ENCODE measurements at regions not wholly inside any gene's neighbourhood (a gene's known extent, or its start where the extent isn't known, plus 50 kb on each side); places are given as distances from the start of the nearest gene placed in this dataset.

- Mint-ChIP-seq H3K27me3 (no peaks in the 10 kb centered on the region), H3K4me1 (no peaks in the 10 kb centered on the region), H3K9me3 (no peaks in the 10 kb centered on the region), H3K4me3 (no peak overlapping the region), H3K27ac (ENCODE audit: low read depth) (no peak overlapping the region), H3K36me3 (ENCODE audit: insufficient read depth) (no peaks in the 10 kb centered on the region)
- DNase-seq (ENCODE audit: low spot score in 2 of 2), result no peak
- no peak for ATAC-seq (replicated peaks; ENCODE audit: extremely low read depth, poor library complexity, severe bottlenecking)
Measured at GRCh38 chr7:113410796-113411195, 292.4 kb upstream of the SMIM30 start.

GRCh38 chr7:113408999-113409398 is 290.6 kb upstream of the SMIM30 start:
- Mint-ChIP-seq H3K27me3 (no peaks in the 10 kb centered on the region), H3K27ac (ENCODE audit: low read depth) (no peak overlapping the region), H3K4me3 (no peak overlapping the region), H3K4me1 (no peaks in the 10 kb centered on the region), H3K9me3 (no peaks in the 10 kb centered on the region), H3K36me3 (ENCODE audit: insufficient read depth) (no peaks in the 10 kb centered on the region)
- no peak for DNase-seq (ENCODE audit: low spot score in 2 of 2)
- no peak for ATAC-seq (replicated peaks; ENCODE audit: extremely low read depth, poor library complexity, severe bottlenecking)

- Mint-ChIP-seq H3K4me1 (no peaks in the 10 kb centered on the region), H3K27me3 (peaks cover 10% of the 10 kb centered on the region), H3K9me3 (no peaks in the 10 kb centered on the region), H3K4me3 (no peak overlapping the region), H3K27ac (ENCODE audit: low read depth) (no peak overlapping the region), H3K36me3 (ENCODE audit: insufficient read depth) (no peaks in the 10 kb centered on the region)
- ATAC-seq (replicated peaks; ENCODE audit: extremely low read depth, poor library complexity, severe bottlenecking) (no peak), DNase-seq (ENCODE audit: low spot score in 2 of 2) (no peak)
Measured at GRCh38 chr7:113405296-113406056, 287.1 kb upstream of the SMIM30 start.

GRCh38 chr7:113404245-113404644 is 285.9 kb upstream of the SMIM30 start:
- Mint-ChIP-seq H3K4me3 (no peak overlapping the region), H3K27me3 (peaks cover 10% of the 10 kb centered on the region), H3K4me1 (no peaks in the 10 kb centered on the region), H3K27ac (ENCODE audit: low read depth) (no peak overlapping the region), H3K9me3 (no peaks in the 10 kb centered on the region), H3K36me3 (ENCODE audit: insufficient read depth) (no peaks in the 10 kb centered on the region)
- ATAC-seq (replicated peaks; ENCODE audit: extremely low read depth, poor library complexity, severe bottlenecking), result no peak
- no peak for DNase-seq (ENCODE audit: low spot score in 2 of 2)

- ATAC-seq (replicated peaks; ENCODE audit: extremely low read depth, poor library complexity, severe bottlenecking) (no peak), DNase-seq (ENCODE audit: low spot score in 2 of 2) (no peak)
- Mint-ChIP-seq H3K4me3 (no peak overlapping the region), H3K36me3 (ENCODE audit: insufficient read depth) (no peaks in the 10 kb centered on the region), H3K9me3 (no peaks in the 10 kb centered on the region), H3K27ac (ENCODE audit: low read depth) (no peak overlapping the region), H3K27me3 (peaks cover 10% of the 10 kb centered on the region), H3K4me1 (no peaks in the 10 kb centered on the region)
Measured at GRCh38 chr7:113402482-113402881, 284.1 kb upstream of the SMIM30 start.

GRCh38 chr7:113402005-113402404 is 283.7 kb upstream of the SMIM30 start:
- Mint-ChIP-seq H3K36me3 (ENCODE audit: insufficient read depth) (no peaks in the 10 kb centered on the region), H3K9me3 (no peaks in the 10 kb centered on the region), H3K27me3 (peaks cover 10% of the 10 kb centered on the region), H3K4me1 (no peaks in the 10 kb centered on the region), H3K4me3 (no peak overlapping the region), H3K27ac (ENCODE audit: low read depth) (no peak overlapping the region)
- DNase-seq (ENCODE audit: low spot score in 2 of 2), result no peak
- ATAC-seq (replicated peaks; ENCODE audit: extremely low read depth, poor library complexity, severe bottlenecking), result no peak

- Mint-ChIP-seq H3K4me1 (no peaks in the 10 kb centered on the region), H3K27me3 (no peaks in the 10 kb centered on the region), H3K9me3 (no peaks in the 10 kb centered on the region), H3K4me3 (no peak overlapping the region), H3K36me3 (ENCODE audit: insufficient read depth) (peaks cover 2% of the 10 kb centered on the region), H3K27ac (ENCODE audit: low read depth) (no peak overlapping the region)
- no peak for DNase-seq (ENCODE audit: low spot score in 2 of 2)
- ATAC-seq (replicated peaks; ENCODE audit: extremely low read depth, poor library complexity, severe bottlenecking), result no peak
Measured at GRCh38 chr7:113394856-113395255, 276.5 kb upstream of the SMIM30 start.

- no peak overlapping the region for H3K27ac Mint-ChIP-seq (ENCODE audit: low read depth)
- H3K9me3 Mint-ChIP-seq, result no peaks in the 10 kb centered on the region
- no peaks in the 10 kb centered on the region for H3K4me1 Mint-ChIP-seq
- no peak overlapping the region for H3K4me3 Mint-ChIP-seq
- ATAC-seq (replicated peaks; ENCODE audit: extremely low read depth, poor library complexity, severe bottlenecking), result no peak
- DNase-seq (ENCODE audit: low spot score in 2 of 2), result no peak
- no peaks in the 10 kb centered on the region for H3K27me3 Mint-ChIP-seq
- peaks cover 2% of the 10 kb centered on the region for H3K36me3 Mint-ChIP-seq (ENCODE audit: insufficient read depth)
Measured at GRCh38 chr7:113392841-113393540, 274.6 kb upstream of the SMIM30 start.

GRCh38 chr7:113392421-113392820 is 274.1 kb upstream of the SMIM30 start:
- no peaks in the 10 kb centered on the region for H3K9me3 Mint-ChIP-seq
- H3K27ac Mint-ChIP-seq (ENCODE audit: low read depth), result no peak overlapping the region
- no peak for ATAC-seq (replicated peaks; ENCODE audit: extremely low read depth, poor library complexity, severe bottlenecking)
- no peak for DNase-seq (ENCODE audit: low spot score in 2 of 2)
- no peaks in the 10 kb centered on the region for H3K4me1 Mint-ChIP-seq
- peaks cover 2% of the 10 kb centered on the region for H3K36me3 Mint-ChIP-seq (ENCODE audit: insufficient read depth)
- H3K27me3 Mint-ChIP-seq, result no peaks in the 10 kb centered on the region
- no peak overlapping the region for H3K4me3 Mint-ChIP-seq

GRCh38 chr7:113389112-113389646 is 270.8 kb upstream of the SMIM30 start:
- DNase-seq (ENCODE audit: low spot score in 2 of 2) (no peak), ATAC-seq (replicated peaks; ENCODE audit: extremely low read depth, poor library complexity, severe bottlenecking) (no peak)
- no peaks in the 10 kb centered on the region for H3K4me1 Mint-ChIP-seq
- H3K4me3 Mint-ChIP-seq, result no peak overlapping the region
- peaks cover 2% of the 10 kb centered on the region for H3K36me3 Mint-ChIP-seq (ENCODE audit: insufficient read depth)
- no peak overlapping the region for H3K27ac Mint-ChIP-seq (ENCODE audit: low read depth)
- no peaks in the 10 kb centered on the region for H3K27me3 Mint-ChIP-seq
- no peaks in the 10 kb centered on the region for H3K9me3 Mint-ChIP-seq

- no peaks in the 10 kb centered on the region for H3K4me1 Mint-ChIP-seq
- no peaks in the 10 kb centered on the region for H3K27me3 Mint-ChIP-seq
- DNase-seq (ENCODE audit: low spot score in 2 of 2) (no peak), ATAC-seq (replicated peaks; ENCODE audit: extremely low read depth, poor library complexity, severe bottlenecking) (no peak)
- no peaks in the 10 kb centered on the region for H3K9me3 Mint-ChIP-seq
- H3K4me3 Mint-ChIP-seq, result no peak overlapping the region
- H3K36me3 Mint-ChIP-seq (ENCODE audit: insufficient read depth), result no peaks in the 10 kb centered on the region
- H3K27ac Mint-ChIP-seq (ENCODE audit: low read depth), result no peak overlapping the region
Measured at GRCh38 chr7:113383638-113384037, 265.3 kb upstream of the SMIM30 start.

- Mint-ChIP-seq H3K4me1 (no peaks in the 10 kb centered on the region), H3K27me3 (no peaks in the 10 kb centered on the region), H3K4me3 (no peak overlapping the region), H3K9me3 (no peaks in the 10 kb centered on the region), H3K36me3 (ENCODE audit: insufficient read depth) (no peaks in the 10 kb centered on the region), H3K27ac (ENCODE audit: low read depth) (no peak overlapping the region)
- DNase-seq (ENCODE audit: low spot score in 2 of 2), result no peak
- ATAC-seq (replicated peaks; ENCODE audit: extremely low read depth, poor library complexity, severe bottlenecking), result no peak
Measured at GRCh38 chr7:113379746-113380145, 261.4 kb upstream of the SMIM30 start.

- Mint-ChIP-seq H3K4me3 (no peak overlapping the region), H3K9me3 (no peaks in the 10 kb centered on the region), H3K4me1 (no peaks in the 10 kb centered on the region), H3K36me3 (ENCODE audit: insufficient read depth) (no peaks in the 10 kb centered on the region), H3K27me3 (no peaks in the 10 kb centered on the region), H3K27ac (ENCODE audit: low read depth) (no peak overlapping the region)
- no peak for DNase-seq (ENCODE audit: low spot score in 2 of 2)
- no peak for ATAC-seq (replicated peaks; ENCODE audit: extremely low read depth, poor library complexity, severe bottlenecking)
Measured at GRCh38 chr7:113374955-113375354, 256.6 kb upstream of the SMIM30 start.

Measured in central memory CD8-positive, alpha-beta T cell (primary cell).